GM19455 (cell line): ENCODE measurements at regions not wholly inside any gene's neighbourhood (a gene's known extent, or its start where the extent isn't known, plus 50 kb on each side); places are given as distances from the start of the nearest gene placed in this dataset.

Experiments
- ATAC-seq: cut with Tn5 transposase; IDR thresholded peaks from one replicate; pipeline ENCODE4 v1.9.1; 2021; ENCODE audit not compliant: unreplicated experiment

- ATAC-seq: no peak
Measured at GRCh38 chr10:124346831-124347230, 71.9 kb downstream of the OAT start.

DNA sequence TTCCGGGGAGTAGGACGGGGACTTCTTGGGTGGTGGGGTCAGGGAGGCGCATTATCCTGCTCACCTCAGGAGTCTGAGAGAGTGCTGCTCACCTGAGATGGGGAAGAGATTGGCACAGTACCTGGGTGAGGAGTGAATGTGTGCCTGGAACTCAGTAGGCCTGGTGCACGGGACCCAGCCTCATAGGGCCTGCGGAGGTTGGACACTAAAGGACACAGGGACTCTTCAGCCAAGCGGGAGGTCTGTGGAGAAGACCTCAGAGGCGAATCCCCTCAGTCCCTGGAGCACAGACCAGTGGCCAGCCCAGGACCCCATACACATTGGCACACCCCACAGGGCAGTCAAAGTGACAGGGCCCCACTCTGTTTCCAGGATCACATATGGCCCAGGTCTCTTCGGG lies 73.2 kb downstream of the OAT start:
- no peak for ATAC-seq

DNA sequence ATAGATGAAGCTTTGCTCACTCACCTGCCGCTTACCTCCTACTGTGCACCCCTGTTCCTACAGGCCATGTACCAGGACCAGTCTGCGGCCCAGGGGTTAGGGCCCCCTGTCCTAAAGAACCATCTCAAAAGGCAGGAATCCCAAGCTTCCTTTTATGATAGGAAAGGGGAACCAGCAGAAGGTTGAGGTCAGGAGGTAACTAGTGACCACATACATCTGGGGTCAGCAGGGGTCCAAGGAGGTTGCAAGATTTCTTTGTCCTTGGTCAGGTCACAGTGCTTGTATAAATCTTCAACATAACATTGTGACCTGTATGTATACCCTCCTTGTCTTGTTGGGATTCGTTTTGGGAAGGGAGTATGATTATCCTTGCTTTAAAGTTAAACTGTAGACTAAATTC lies 73.8 kb downstream of the OAT start:
- ATAC-seq: no peak

DNA sequence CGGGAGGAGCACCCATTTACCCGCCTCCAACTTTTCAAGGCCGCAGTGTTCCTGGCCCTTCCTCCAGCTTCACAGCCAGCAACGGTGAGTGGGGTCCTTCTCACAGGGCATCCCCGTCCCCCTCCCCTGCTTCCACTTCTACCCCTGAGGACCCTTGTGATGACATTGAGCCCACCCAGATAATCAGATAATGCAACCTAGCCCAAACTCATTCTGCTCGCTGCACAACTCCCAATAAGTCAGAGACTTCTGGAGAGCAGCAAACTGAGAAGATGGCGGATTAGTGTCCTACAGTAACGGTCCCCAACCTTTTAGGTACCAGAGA lies 74.5 kb downstream of the OAT start:
- no peak for ATAC-seq

GRCh38 chr10:124343351-124344265 lies 75.1 kb downstream of the OAT start:
- no peak for ATAC-seq

DNA sequence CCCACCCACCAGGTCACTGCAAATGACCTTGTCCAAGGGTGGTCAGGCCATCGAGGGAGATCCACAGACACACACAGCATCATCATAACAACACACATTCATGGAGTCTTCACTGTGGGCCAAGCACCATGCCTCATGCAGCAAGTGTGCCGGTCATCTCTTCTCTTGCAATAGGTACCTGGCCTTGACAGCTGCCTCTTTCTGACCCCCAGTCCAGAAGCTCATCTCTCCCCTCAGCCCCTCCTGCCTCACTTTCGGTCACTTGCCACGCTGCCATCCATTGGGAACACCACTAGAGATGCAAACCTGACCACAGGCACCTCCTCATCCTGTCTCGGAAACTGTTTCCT lies 75.9 kb downstream of the OAT start:
- no peak for ATAC-seq

GRCh38 chr10:124342136-124342820 lies 76.4 kb downstream of the OAT start:
- no peak for ATAC-seq

- no peak for ATAC-seq
Measured at GRCh38 chr10:124341768-124342135, 77.0 kb downstream of the OAT start.

- ATAC-seq: no peak
Measured at GRCh38 chr10:124340033-124340760, 78.5 kb downstream of the OAT start.

DNA sequence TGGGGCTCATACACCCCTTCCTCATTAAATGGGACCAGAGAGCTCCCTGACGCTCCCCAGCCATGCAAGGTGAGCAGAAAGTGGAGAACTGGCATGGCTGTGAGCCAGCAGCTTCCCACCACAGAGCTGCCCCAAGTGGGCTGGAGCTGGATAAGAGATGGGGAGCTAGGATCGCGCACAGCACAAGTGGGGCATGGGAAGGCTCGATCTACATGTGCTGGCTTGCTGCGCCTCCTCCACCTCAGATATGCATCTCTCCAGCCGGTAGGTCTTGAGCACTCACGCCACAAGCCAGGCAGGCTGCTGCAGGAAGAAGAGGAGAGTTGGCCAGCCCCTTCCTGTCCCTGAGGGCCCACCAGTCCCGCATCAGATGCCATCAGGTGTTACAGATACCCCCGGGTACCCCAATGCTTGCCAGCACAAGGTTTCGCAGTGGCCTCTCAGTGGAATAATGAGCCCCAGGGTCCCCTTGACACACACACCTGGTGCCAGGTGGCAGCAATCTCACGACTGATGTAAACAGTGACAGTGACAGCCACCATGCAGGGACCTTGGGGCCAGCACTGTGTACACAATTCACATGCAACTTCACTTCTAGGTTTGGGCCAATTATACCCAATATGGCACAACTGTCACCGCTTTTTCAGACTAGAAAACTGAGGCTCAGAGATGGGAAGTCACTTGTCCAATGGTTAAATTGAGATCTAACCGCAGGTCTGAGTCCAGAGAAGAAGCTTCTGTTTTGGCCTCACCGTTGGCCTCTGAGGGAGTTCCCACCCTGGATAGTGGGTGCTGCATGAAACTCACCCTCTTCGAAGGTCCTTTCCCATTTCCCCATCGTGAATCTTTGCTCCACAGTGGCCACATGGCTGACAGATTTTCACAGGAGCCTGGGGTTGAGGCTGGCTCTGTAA lies 79.3 kb downstream of the OAT start:
- ATAC-seq: no peak

DNA sequence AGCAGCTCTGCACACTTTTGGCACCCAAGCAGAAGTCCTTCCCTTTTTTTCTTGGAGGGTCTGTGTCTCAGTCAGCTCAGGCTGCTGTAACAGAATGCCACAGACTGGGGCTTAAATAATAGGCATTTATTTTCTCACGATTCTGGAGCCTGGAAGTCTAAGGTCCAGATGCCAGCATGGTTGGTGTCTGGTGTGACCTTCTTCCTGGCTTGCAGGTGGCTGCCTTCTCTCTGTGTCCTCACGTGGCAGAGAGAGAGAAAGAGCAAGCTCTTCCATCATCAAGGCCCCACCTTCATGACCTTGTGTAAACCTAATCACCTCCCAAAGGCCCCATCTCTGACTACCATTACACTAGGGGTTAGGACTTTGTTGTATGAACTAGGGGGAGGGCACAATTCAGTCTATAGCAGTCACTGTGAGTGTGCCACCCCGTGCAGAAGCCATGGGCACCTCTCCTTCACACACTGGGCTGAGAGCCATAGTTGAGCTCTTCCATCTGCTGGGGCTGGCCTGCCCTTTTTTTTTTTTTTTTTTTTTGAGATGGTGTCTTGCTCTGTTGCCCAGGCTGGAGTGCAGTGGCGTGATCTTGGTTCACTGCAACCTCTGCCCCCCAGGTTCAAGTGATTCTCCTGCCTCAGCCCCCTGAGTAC lies 80.3 kb downstream of the OAT start:
- no peak for ATAC-seq

DNA sequence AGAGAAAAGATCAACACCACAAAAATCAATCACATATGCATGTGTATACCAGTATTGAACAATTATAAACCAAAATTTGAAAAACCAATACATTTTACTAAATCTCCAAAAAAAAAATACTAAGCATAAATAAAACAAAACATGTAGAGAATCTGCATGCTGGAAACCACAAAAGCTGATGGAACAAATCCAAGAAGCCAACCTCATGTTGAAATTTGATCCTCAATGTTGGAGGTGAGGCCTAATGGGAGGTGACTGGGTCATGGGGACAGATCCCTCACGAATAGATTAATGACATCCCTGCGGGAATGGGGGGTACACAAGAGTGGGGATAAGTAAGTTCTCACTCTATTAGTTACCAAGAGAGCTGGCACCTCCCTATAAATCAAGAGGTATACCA lies 82.5 kb downstream of the OAT start:
- ATAC-seq: no peak

- no peak for ATAC-seq
Measured at GRCh38 chr10:124333931-124334330, 84.8 kb downstream of the OAT start.

GRCh38 chr10:124332426-124332825 lies 86.3 kb downstream of the OAT start:
- no peak for ATAC-seq

- ATAC-seq: no peak
Measured at GRCh38 chr10:124329941-124330340, 88.8 kb downstream of the OAT start.

DNA sequence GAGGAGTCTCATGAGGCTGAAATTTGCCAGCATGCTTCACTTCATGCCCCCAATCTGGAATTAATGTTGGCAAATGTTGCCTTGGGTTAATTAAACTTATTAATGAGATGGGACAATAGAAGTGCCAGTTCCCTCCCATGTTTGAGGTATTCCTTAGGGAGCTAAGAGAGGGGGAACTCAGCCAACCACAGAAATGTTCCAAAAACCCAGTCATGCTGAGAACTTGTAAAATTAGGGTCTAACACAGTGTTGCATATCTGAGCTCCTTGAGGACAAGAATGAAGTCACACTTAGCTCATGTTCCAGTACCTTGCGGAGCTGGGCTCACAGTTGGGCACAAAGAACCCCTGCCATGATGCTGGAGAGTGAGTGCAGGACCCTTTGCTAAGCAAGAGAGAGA lies 89.4 kb downstream of the OAT start:
- ATAC-seq: no peak

DNA sequence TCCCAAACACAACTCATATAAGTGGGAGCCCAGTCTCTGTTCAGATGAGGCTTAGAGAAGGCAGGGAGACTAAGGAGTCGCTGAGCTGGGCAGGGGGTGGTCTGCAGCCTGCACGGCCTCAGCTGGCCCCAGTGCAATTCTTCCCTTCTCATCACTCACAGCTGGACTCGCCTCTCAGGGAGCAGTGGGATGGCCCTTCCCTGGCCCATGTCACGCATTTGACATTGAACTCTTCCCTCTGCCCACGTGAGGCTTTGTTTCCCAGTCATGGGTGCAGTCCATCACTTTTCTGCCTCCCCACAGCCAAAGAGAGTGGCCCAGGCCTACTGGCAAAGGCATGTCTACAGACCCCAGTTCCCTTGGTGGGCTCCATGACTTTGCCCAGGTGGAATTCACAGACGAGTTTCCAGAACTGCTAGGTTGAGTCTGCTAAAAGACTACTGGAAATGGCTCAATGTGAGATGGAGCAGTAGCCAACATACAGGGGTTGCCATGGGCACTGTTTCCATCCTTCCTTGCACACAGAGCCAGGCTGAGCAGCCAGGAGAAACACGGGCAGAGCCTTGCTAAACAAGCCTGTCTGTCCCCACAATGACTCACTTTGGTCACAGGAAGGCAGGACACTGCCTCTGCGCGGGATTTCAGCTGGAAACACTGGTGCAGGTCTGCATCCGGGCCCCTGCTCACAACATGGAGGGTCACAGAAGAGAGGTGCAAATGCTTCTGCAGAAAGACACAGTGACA lies 90.1 kb downstream of the OAT start:
- ATAC-seq: no peak

GRCh38 chr10:124325998-124326636 lies 92.6 kb downstream of the OAT start:
- ATAC-seq: no peak

DNA sequence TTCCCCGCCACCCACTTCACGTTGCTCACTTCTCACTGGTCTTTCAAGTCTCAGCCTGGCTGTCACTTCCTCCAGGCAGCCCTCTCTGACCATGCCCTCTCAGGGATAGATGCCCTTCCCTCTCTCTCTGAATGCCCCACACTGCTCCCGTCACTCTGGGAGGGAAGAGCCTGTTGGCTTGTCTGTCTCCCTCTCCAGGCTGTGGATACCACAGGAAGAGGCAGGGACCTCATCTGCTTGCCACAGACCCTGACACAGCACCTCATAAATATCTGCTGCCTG lies 93.1 kb downstream of the OAT start:
- ATAC-seq: no peak
